Brain microvascular endothelial cell (primary cell): ENCODE measurements at regions not wholly inside any gene's neighbourhood (a gene's known extent, or its start where the extent isn't known, plus 50 kb on each side); places are given as distances from the start of the nearest gene placed in this dataset.

ENCODE experiments used
- DNase-seq: peaks from one replicate; pipeline ENCODE4 v3.0.0-alpha.2; 2020
- H3K27ac ChIP-seq: fragments of 250-450 bp; sonication (Bioruptor Pico); 2 replicates; pipeline ENCODE4 v1.5.1; 2020; ENCODE audit warnings: mild to moderate bottlenecking, moderate library complexity
- H3K27me3 ChIP-seq: fragments of 250-450 bp; sonication (Bioruptor Pico); replicated peaks from 2 replicates; pipeline ENCODE4 v1.5.1; 2020; ENCODE audit warnings: mild to moderate bottlenecking
- H3K36me3 ChIP-seq: fragments of 250-450 bp; sonication (Bioruptor Pico); replicated peaks from 2 replicates; pipeline ENCODE4 v1.5.1; 2020; ENCODE audit warnings: mild to moderate bottlenecking
- H3K4me3 ChIP-seq: 2 replicates; pipeline ENCODE4 v1.5.1; 2011; ENCODE audit warnings: low read depth, mild to moderate bottlenecking, control low read depth, low read length, moderate library complexity
- in situ Hi-C: cut with HindIII; loops from 2 replicates; pipeline ENCODE4 v1.10.0; 2017; ENCODE audit warnings: low sequenced_read_pairs, low pct_ligation_motif_present
- TF ChIP-seq, protein P1 (sequence below): IDR thresholded peaks from 2 replicates; pipeline ENCODE4 v1.5.1; 2011; ENCODE audit warnings: low read depth, mild to moderate bottlenecking, moderate library complexity, low read length, control low read depth, inconsistent platforms; ENCODE audit errors: missing control alignments

- Histone ChIP-seq H3K4me3 (no peak overlapping the region), H3K27ac (no peak overlapping the region), H3K27me3 (no peaks in the 10 kb centered on the region), H3K36me3 (no peaks in the 10 kb centered on the region)
- TF ChIP-seq, protein P1, sequence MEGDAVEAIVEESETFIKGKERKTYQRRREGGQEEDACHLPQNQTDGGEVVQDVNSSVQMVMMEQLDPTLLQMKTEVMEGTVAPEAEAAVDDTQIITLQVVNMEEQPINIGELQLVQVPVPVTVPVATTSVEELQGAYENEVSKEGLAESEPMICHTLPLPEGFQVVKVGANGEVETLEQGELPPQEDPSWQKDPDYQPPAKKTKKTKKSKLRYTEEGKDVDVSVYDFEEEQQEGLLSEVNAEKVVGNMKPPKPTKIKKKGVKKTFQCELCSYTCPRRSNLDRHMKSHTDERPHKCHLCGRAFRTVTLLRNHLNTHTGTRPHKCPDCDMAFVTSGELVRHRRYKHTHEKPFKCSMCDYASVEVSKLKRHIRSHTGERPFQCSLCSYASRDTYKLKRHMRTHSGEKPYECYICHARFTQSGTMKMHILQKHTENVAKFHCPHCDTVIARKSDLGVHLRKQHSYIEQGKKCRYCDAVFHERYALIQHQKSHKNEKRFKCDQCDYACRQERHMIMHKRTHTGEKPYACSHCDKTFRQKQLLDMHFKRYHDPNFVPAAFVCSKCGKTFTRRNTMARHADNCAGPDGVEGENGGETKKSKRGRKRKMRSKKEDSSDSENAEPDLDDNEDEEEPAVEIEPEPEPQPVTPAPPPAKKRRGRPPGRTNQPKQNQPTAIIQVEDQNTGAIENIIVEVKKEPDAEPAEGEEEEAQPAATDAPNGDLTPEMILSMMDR, result no peak
- in situ Hi-C loops, result no loop called here
- DNase-seq, result no peak
Observed at GRCh38 chr10:45534572-45534971, 138.0 kb downstream of the ZFAND4 start.

GRCh38 chr10:45532480-45532879 lies 140.1 kb downstream of the ZFAND4 start:
- TF ChIP-seq, protein P1, result no peak
- in situ Hi-C loops, result no loop called here
- no peak overlapping the region for H3K4me3 ChIP-seq
- no peak overlapping the region for H3K27ac ChIP-seq
- no peaks in the 10 kb centered on the region for H3K27me3 ChIP-seq
- DNase-seq, result no peak
- no peaks in the 10 kb centered on the region for H3K36me3 ChIP-seq

DNA sequence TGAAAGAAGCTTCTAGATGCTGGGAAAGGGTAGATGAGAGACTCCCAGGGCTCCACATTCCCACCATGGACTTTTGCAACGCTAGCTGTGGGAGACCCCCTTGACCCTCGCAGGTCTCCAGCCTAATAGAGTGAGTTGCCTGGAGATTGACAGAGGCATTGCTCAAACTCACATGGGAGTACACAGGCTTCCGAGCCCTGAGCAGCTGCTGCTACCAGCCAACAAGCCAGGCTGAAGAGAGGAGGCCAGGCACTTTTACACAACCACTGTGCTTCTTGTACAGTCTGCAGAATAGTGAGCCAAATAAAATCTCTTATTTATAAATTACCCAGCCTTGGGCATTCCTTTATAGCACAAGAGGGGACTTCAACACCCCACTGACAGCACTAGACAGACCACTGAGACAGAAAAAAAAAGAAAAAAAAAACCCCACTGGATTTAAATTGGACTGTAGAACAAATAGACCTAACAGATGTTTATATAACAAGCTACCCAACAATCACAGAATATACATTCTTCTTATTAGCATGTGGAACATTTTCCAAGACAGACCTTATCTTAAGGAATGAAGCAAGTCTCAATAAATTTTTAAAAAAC lies 146.2 kb downstream of the ZFAND4 start:
- Histone ChIP-seq H3K4me3 (no peak overlapping the region), H3K27me3 (no peaks in the 10 kb centered on the region), H3K36me3 (no peaks in the 10 kb centered on the region), H3K27ac (no peak overlapping the region)
- TF ChIP-seq, protein P1, result no peak
- in situ Hi-C loops, result no loop called here
- DNase-seq, result no peak

DNA sequence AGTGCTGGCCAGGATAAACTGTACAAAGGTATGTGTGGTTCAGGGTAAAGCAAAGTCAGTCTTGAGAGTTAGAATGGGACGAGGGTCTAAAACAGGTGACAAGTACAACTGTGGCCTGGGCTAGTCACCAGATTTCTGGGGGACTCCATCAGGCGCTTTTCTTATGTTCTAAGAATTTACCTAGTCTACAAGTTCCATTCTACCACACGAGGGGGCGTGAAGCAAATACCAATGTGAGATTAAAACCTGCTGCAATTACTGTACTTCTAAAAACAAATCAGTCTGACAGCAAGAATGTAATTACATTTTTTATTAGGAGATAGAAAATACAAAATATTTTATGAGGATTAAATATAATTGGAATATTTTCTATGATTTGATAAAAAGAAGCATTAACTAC lies 146.5 kb downstream of the ALOX5 start:
- TF ChIP-seq, protein P1, result no peak
- H3K4me3 ChIP-seq, result no peak overlapping the region
- no peaks in the 10 kb centered on the region for H3K36me3 ChIP-seq
- in situ Hi-C loops, result no loop called here
- no peak for DNase-seq
- no peak overlapping the region for H3K27ac ChIP-seq
- H3K27me3 ChIP-seq, result no peaks in the 10 kb centered on the region

DNA sequence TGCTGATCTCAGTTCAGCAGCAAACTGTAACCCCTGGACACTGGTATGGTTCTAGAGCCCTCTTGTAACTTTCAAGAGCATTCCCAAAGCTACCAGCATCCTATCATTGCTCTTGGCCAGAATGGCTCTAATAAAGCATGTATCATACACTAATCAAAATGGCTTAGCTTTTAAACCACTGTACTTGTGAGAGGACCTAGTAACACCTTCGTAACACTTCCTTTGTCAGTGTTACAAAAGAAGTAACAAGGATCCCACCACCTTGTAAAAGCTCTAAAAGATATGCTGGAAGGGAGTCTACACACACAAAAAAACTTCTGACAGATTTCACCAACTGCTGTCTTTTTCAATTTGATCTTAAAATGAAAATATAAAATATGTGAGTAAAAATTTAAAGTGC lies 144.7 kb downstream of the ALOX5 start:
- Histone ChIP-seq H3K36me3 (no peaks in the 10 kb centered on the region), H3K4me3 (no peak overlapping the region), H3K27me3 (no peaks in the 10 kb centered on the region), H3K27ac (no peak overlapping the region)
- in situ Hi-C loops, result no loop called here
- TF ChIP-seq, protein P1, result no peak
- no peak for DNase-seq

DNA sequence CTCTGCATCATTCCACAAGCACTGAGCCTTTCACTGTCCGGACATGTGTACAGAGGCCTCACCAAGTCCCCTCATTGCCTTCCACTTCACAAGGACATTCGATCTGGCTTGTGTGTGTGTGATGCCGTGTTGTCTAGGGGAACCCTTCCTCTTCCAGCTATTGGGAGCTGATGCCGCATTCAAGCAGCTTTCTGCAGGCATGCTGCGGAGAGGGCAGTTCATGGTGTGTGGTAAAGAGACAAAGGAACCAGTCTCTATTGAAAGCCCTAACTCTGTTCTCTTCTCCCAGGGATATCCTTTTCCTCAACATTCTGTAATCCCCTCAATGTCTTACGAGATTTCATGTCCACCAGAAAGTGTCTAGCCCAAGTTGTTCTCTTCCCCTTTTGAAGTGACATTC lies 141.6 kb downstream of the ALOX5 start:
- Histone ChIP-seq H3K4me3 (no peak overlapping the region), H3K27ac (no peak overlapping the region), H3K36me3 (no peaks in the 10 kb centered on the region), H3K27me3 (no peaks in the 10 kb centered on the region)
- in situ Hi-C loops, result no loop called here
- DNase-seq, result no peak
- TF ChIP-seq, protein P1, result no peak
